ENCODE measurements at regions not wholly inside any gene's neighbourhood (a gene's known extent, or its start where the extent isn't known, plus 50 kb on each side); places are given as distances from the start of the nearest gene placed in this dataset.

DNA sequence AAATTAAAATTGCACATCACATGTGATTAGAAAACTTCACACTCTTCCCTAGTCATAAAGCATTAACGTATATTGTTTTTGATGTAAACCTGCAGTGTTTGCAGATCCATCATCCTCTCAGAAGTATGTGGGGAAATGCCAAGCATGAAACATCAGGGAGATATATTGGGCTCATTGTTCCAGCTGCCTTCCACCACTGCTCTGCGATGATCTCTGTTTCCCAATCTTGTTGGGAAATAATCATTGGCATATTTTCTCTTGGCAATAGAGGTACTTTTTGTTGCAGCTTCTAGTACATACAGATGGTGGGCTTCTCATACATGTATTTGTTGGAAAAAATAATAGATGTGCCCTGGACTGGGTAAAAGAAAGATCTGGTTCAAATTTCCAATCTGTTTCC lies 466.3 kb upstream of the HS3ST1 start (continued):
- TF ChIP-seq, protein P1, sequence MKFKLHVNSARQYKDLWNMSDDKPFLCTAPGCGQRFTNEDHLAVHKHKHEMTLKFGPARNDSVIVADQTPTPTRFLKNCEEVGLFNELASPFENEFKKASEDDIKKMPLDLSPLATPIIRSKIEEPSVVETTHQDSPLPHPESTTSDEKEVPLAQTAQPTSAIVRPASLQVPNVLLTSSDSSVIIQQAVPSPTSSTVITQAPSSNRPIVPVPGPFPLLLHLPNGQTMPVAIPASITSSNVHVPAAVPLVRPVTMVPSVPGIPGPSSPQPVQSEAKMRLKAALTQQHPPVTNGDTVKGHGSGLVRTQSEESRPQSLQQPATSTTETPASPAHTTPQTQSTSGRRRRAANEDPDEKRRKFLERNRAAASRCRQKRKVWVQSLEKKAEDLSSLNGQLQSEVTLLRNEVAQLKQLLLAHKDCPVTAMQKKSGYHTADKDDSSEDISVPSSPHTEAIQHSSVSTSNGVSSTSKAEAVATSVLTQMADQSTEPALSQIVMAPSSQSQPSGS (IDR thresholded peaks at IDR 0.05; ENCODE audit: low read length): no peak
- TF ChIP-seq SAP30 (IDR thresholded peaks at IDR 0.05; ENCODE audit: insufficient read depth, insufficient replicate concordance, low read length) (no peak), RFX5 (IDR thresholded peaks at IDR 0.05; ENCODE audit: borderline replicate concordance, low read depth, low read length) (no peak), SRF (IDR thresholded peaks at IDR 0.05; ENCODE audit: low read depth, low read length) (no peak), BRCA1 (IDR thresholded peaks at IDR 0.05; ENCODE audit: low read depth, low read length) (no peak), SIX5 (IDR thresholded peaks at IDR 0.05; ENCODE audit: low read depth, low read length) (no peak), TEAD4 (IDR thresholded peaks at IDR 0.05; ENCODE audit: low read depth, low read length) (no peak)
